DMS53 treated with DMSO at 0.1 percent for 48 hours (cell line): ENCODE measurements at regions not wholly inside any gene's neighbourhood (a gene's known extent, or its start where the extent isn't known, plus 50 kb on each side); places are given as distances from the start of the nearest gene placed in this dataset.

ENCODE experiments used
- DNase-seq: peaks from one replicate; lab custom pipeline; 2025; ENCODE audit not compliant: unreplicated experiment; lab: John Stamatoyannopoulos, UW

GRCh38 chr18:64663086-64663485 is 514.2 kb upstream of the LINC00305 start:
- DNase-seq, result no peak

- DNase-seq, result peak; percentile 83
Observed at GRCh38 chr18:64659196-64659595, 510.3 kb upstream of the LINC00305 start.

- no peak for DNase-seq
Observed at GRCh38 chr18:64653068-64653467, 504.2 kb upstream of the LINC00305 start.

GRCh38 chr18:64650068-64650467 is 501.2 kb upstream of the LINC00305 start:
- DNase-seq, result no peak

- DNase-seq, result no peak
Observed at GRCh38 chr18:64645753-64646152, 496.9 kb upstream of the LINC00305 start.

GRCh38 chr18:64639536-64639935 is 490.6 kb upstream of the LINC00305 start:
- DNase-seq, result no peak

GRCh38 chr18:64620971-64621560 is 472.2 kb upstream of the LINC00305 start:
- no peak for DNase-seq

GRCh38 chr18:64618390-64618789 is 469.5 kb upstream of the LINC00305 start:
- no peak for DNase-seq

GRCh38 chr18:64615021-64615420 is 466.1 kb upstream of the LINC00305 start:
- no peak for DNase-seq

- no peak for DNase-seq
Observed at GRCh38 chr18:64614446-64614845, 465.6 kb upstream of the LINC00305 start.

GRCh38 chr18:64592246-64592645 is 443.4 kb upstream of the LINC00305 start:
- DNase-seq, result no peak

GRCh38 chr18:64589000-64589399 is 440.1 kb upstream of the LINC00305 start:
- no peak for DNase-seq

GRCh38 chr18:64566456-64566855 is 417.6 kb upstream of the LINC00305 start:
- DNase-seq, result no peak

- no peak for DNase-seq
Observed at GRCh38 chr18:64562651-64563050, 413.8 kb upstream of the LINC00305 start.

- no peak for DNase-seq
Observed at GRCh38 chr18:64546451-64546850, 397.6 kb upstream of the LINC00305 start.

GRCh38 chr18:64539847-64540246 is 391.0 kb upstream of the LINC00305 start:
- no peak for DNase-seq

GRCh38 chr18:64528646-64529045 is 379.8 kb upstream of the LINC00305 start:
- DNase-seq, result no peak

- no peak for DNase-seq
Observed at GRCh38 chr18:64519201-64519600, 370.3 kb upstream of the LINC00305 start.

- no peak for DNase-seq
Observed at GRCh38 chr18:64518191-64518590, 369.3 kb upstream of the LINC00305 start.

- no peak for DNase-seq
Observed at GRCh38 chr18:64513401-64513800, 364.5 kb upstream of the LINC00305 start.

- no peak for DNase-seq
Observed at GRCh38 chr18:64490207-64490606, 341.3 kb upstream of the LINC00305 start.

- no peak for DNase-seq
Observed at GRCh38 chr18:64488698-64489097, 339.8 kb upstream of the LINC00305 start.

GRCh38 chr18:64474773-64475172 is 325.9 kb upstream of the LINC00305 start:
- DNase-seq, result no peak
